ENCODE measurements at regions not wholly inside any gene's neighbourhood (a gene's known extent, or its start where the extent isn't known, plus 50 kb on each side); places are given as distances from the start of the nearest gene placed in this dataset.
A peak's percentile ranks its signal among the peaks of the same experiment; 100 is the strongest.

DNA sequence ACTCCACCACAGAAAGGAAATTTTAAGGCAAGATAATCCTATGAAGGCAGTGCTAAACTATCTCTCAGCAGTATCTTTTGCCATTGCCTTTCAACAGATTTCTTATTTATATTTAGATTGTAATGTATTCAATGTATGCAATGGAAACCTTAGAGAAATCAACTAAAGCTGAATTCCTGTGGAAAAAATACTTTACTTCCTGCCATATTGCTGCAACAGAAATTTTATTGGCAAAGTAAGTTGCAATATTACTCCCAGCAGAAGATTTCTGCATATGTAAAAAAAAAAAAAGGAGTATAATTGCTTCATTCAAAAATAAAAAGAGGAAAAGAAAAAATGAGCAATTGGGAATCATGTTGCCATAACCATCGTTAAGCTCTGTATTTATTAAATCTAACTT lies 454.6 kb upstream of the CD180 start:
- POLR2A ChIA-PET: no interaction called here
- Histone ChIP-seq H3K4me1 (ENCODE audit: insufficient read depth, low read length) (no peaks in the 10 kb centered on the region), H3K4me3 (ENCODE audit: low read length) (no peak overlapping the region), H3K9me3 (ENCODE audit: low read length) (no peaks in the 10 kb centered on the region), H3K27me3 (ENCODE audit: insufficient read depth, low read length, poor library complexity, severe bottlenecking) (no peaks in the 10 kb centered on the region), H3K27ac (ENCODE audit: low read depth, low read length) (no peak overlapping the region), H3K36me3 (ENCODE audit: insufficient read depth, low read length) (no peaks in the 10 kb centered on the region)
- peaks cover 3 to 17% of the 10 kb centered on the region in 2 donors for H3K27me3 Mint-ChIP-seq
- CTCF ChIA-PET: no interaction called here
- DNase-seq: no peak
- H3K9me3 Mint-ChIP-seq: no peaks in the 10 kb centered on the region
- H3K4me3 Mint-ChIP-seq: no peak overlapping the region
- H3K4me1 Mint-ChIP-seq: peaks cover 5 to 9% (median 9%) of the 10 kb centered on the region in 3 donors
- H3K36me3 Mint-ChIP-seq: peaks cover 0 to 7% (median 0%) of the 10 kb centered on the region in 3 donors
- H3K27ac Mint-ChIP-seq: peak overlapping the region in 1 of 8 donors; percentile 58

GRCh38 chr5:67648201-67648671 lies 451.6 kb upstream of the CD180 start:
- H3K9me3 ChIP-seq (ENCODE audit: low read length): no peaks in the 10 kb centered on the region
- H3K4me3 ChIP-seq (ENCODE audit: low read length): no peak overlapping the region
- Mint-ChIP-seq H3K9me3 (peaks cover 0 to 12% (median 10%) of the 10 kb centered on the region in 5 donors), H3K27me3 (peaks cover 3 to 17% of the 10 kb centered on the region in 2 donors), H3K4me3 (no peak overlapping the region), H3K27ac (no peak overlapping the region), H3K4me1 (peaks cover 8 to 12% (median 11%) of the 10 kb centered on the region in 3 donors), H3K36me3 (peaks cover 0 to 13% (median 0%) of the 10 kb centered on the region in 3 donors)
- ChIA-PET POLR2A (no interaction called here), CTCF (no interaction called here)
- no peak overlapping the region for H3K27ac ChIP-seq (ENCODE audit: low read depth, low read length)
- H3K27me3 ChIP-seq (ENCODE audit: insufficient read depth, low read length, poor library complexity, severe bottlenecking): no peaks in the 10 kb centered on the region
- no peak for DNase-seq
- no peaks in the 10 kb centered on the region for H3K4me1 ChIP-seq (ENCODE audit: insufficient read depth, low read length)
- H3K36me3 ChIP-seq (ENCODE audit: insufficient read depth, low read length): no peaks in the 10 kb centered on the region

DNA sequence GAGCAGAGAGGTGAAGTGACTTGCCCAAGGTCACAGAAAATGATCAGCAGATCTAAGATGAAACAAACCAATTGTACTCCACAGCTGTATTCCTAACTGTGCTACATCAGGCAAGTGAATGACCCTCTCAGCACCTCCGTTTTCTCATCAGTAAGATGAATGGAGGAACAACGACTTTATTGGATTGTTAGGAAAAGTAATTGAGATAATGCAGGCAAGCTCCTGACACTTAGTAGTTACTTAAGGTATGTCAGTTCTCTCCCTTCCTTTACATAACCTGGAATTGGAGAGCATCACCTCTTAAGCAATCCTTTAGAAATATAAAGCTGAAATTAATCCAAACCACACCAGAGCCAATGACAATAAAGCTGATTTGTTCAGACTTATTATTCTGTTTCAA lies 451.2 kb upstream of the CD180 start:
- H3K9me3 Mint-ChIP-seq: peaks cover 0 to 12% (median 10%) of the 10 kb centered on the region in 5 donors

GRCh38 chr5:67644221-67644920 lies 447.8 kb upstream of the CD180 start:
- Histone ChIP-seq H3K27ac (ENCODE audit: low read depth, low read length) (no peak overlapping the region), H3K4me3 (ENCODE audit: low read length) (no peak overlapping the region), H3K27me3 (ENCODE audit: insufficient read depth, low read length, poor library complexity, severe bottlenecking) (no peaks in the 10 kb centered on the region), H3K4me1 (ENCODE audit: insufficient read depth, low read length) (no peaks in the 10 kb centered on the region), H3K9me3 (ENCODE audit: low read length) (no peaks in the 10 kb centered on the region), H3K36me3 (ENCODE audit: insufficient read depth, low read length) (no peaks in the 10 kb centered on the region)
- no peak overlapping the region for H3K27ac Mint-ChIP-seq
- H3K36me3 Mint-ChIP-seq: peaks cover 0 to 11% (median 0%) of the 10 kb centered on the region in 3 donors
- no peak for DNase-seq
- H3K27me3 Mint-ChIP-seq: peaks cover 3 to 6% of the 10 kb centered on the region in 2 donors
- POLR2A ChIA-PET: no interaction called here
- peaks cover 8 to 12% (median 11%) of the 10 kb centered on the region in 3 donors for H3K4me1 Mint-ChIP-seq
- H3K4me3 Mint-ChIP-seq: no peak overlapping the region
- H3K9me3 Mint-ChIP-seq: peaks cover 0 to 12% (median 10%) of the 10 kb centered on the region in 5 donors
- CTCF ChIA-PET: no interaction called here

More for the DNA sequence above, 451.2 kb upstream of the CD180 start:
- peaks cover 3 to 17% of the 10 kb centered on the region in 2 donors for H3K27me3 Mint-ChIP-seq
- peaks cover 8 to 12% (median 11%) of the 10 kb centered on the region in 3 donors for H3K4me1 Mint-ChIP-seq
- Histone ChIP-seq H3K27ac (ENCODE audit: low read depth, low read length) (no peak overlapping the region), H3K27me3 (ENCODE audit: insufficient read depth, low read length, poor library complexity, severe bottlenecking) (no peaks in the 10 kb centered on the region), H3K4me3 (ENCODE audit: low read length) (no peak overlapping the region), H3K9me3 (ENCODE audit: low read length) (no peaks in the 10 kb centered on the region), H3K4me1 (ENCODE audit: insufficient read depth, low read length) (no peaks in the 10 kb centered on the region), H3K36me3 (ENCODE audit: insufficient read depth, low read length) (no peaks in the 10 kb centered on the region)
- H3K4me3 Mint-ChIP-seq: no peak overlapping the region
- ChIA-PET POLR2A (no interaction called here), CTCF (no interaction called here)
- H3K27ac Mint-ChIP-seq: no peak overlapping the region
- H3K36me3 Mint-ChIP-seq: peaks cover 0 to 13% (median 0%) of the 10 kb centered on the region in 3 donors
- no peak for DNase-seq

DNA sequence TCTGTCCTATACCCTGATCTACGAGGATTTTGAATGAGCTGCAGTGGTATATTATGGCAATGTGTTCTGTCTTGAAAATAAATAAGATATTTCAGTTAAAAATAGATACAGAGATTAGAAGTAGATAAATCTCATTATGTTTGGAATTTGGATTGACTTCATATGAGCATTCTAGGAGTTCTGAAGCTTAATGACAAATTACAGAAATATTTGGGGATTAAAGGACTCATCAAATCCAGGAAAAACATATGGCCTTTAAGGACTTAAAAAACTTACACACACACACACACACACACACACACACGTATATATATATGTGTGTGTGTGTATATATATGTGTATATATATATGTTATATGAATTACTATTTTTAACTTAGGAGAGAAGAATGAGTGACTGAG lies 446.9 kb upstream of the CD180 start:
- ChIA-PET CTCF (no interaction called here), POLR2A (no interaction called here)
- no peak overlapping the region for H3K4me3 ChIP-seq (ENCODE audit: low read length)
- H3K27ac Mint-ChIP-seq: no peak overlapping the region
- H3K27me3 ChIP-seq (ENCODE audit: insufficient read depth, low read length, poor library complexity, severe bottlenecking): no peaks in the 10 kb centered on the region
- peaks cover 3 to 6% of the 10 kb centered on the region in 2 donors for H3K27me3 Mint-ChIP-seq
- peaks cover 0 to 12% (median 10%) of the 10 kb centered on the region in 5 donors for H3K9me3 Mint-ChIP-seq
- H3K27ac ChIP-seq (ENCODE audit: low read depth, low read length): no peak overlapping the region
- H3K9me3 ChIP-seq (ENCODE audit: low read length): no peaks in the 10 kb centered on the region
- H3K4me3 Mint-ChIP-seq: no peak overlapping the region
- no peak for DNase-seq
- peaks cover 8 to 12% (median 11%) of the 10 kb centered on the region in 3 donors for H3K4me1 Mint-ChIP-seq
- H3K36me3 ChIP-seq (ENCODE audit: insufficient read depth, low read length): no peaks in the 10 kb centered on the region
- no peaks in the 10 kb centered on the region for H3K4me1 ChIP-seq (ENCODE audit: insufficient read depth, low read length)
- peaks cover 0 to 11% (median 0%) of the 10 kb centered on the region in 3 donors for H3K36me3 Mint-ChIP-seq

- POLR2A ChIA-PET: no interaction called here
- Histone ChIP-seq H3K36me3 (ENCODE audit: insufficient read depth, low read length) (no peaks in the 10 kb centered on the region), H3K4me1 (ENCODE audit: insufficient read depth, low read length) (no peaks in the 10 kb centered on the region), H3K27me3 (ENCODE audit: insufficient read depth, low read length, poor library complexity, severe bottlenecking) (no peaks in the 10 kb centered on the region), H3K4me3 (ENCODE audit: low read length) (no peak overlapping the region), H3K9me3 (ENCODE audit: low read length) (no peaks in the 10 kb centered on the region), H3K27ac (ENCODE audit: low read depth, low read length) (no peak overlapping the region)
- Mint-ChIP-seq H3K27me3 (peaks cover 1 to 9% of the 10 kb centered on the region in 2 donors), H3K4me3 (no peak overlapping the region), H3K4me1 (no peaks in the 10 kb centered on the region), H3K9me3 (peaks cover 0 to 10% (median 7%) of the 10 kb centered on the region in 5 donors), H3K27ac (no peak overlapping the region), H3K36me3 (peaks cover 0 to 16% (median 2%) of the 10 kb centered on the region in 3 donors)
- no peak for DNase-seq
- CTCF ChIA-PET: no interaction called here
Observed at GRCh38 chr5:67639976-67640375, 443.4 kb upstream of the CD180 start.

DNA sequence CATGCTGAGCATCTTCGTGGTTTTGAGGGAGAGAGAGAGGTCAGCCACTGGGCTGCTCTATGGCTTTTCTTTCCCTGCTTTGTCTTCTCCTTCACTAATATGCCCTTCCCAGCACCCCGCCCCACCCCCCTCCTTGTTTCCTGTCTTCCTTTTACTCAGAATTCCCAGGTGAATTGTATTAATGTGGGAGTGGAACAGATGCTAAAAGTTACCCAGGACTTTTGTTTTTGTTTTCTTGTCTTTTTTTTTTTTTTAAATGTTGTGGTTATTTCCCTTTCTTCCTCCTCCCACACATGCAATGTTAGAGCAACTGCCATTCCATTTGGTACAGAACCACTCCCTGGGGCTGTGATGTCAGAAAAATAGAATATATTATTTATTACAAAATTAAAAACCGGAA lies 442.7 kb upstream of the CD180 start:
- Mint-ChIP-seq H3K27me3 (peaks cover 1 to 16% of the 10 kb centered on the region in 2 donors), H3K9me3 (peaks cover under 1 to 9% (median 4%) of the 10 kb centered on the region in 5 donors), H3K27ac (no peak overlapping the region), H3K36me3 (peaks cover 0 to 16% (median 5%) of the 10 kb centered on the region in 3 donors), H3K4me1 (no peaks in the 10 kb centered on the region), H3K4me3 (no peak overlapping the region)
- H3K36me3 ChIP-seq (ENCODE audit: insufficient read depth, low read length): no peaks in the 10 kb centered on the region
- POLR2A ChIA-PET: no interaction called here
- no peak overlapping the region for H3K27ac ChIP-seq (ENCODE audit: low read depth, low read length)
- H3K4me3 ChIP-seq (ENCODE audit: low read length): no peak overlapping the region
- no peak for DNase-seq
- CTCF ChIA-PET: no interaction called here
- H3K9me3 ChIP-seq (ENCODE audit: low read length): no peaks in the 10 kb centered on the region
- H3K4me1 ChIP-seq (ENCODE audit: insufficient read depth, low read length): no peaks in the 10 kb centered on the region
- no peaks in the 10 kb centered on the region for H3K27me3 ChIP-seq (ENCODE audit: insufficient read depth, low read length, poor library complexity, severe bottlenecking)

DNA sequence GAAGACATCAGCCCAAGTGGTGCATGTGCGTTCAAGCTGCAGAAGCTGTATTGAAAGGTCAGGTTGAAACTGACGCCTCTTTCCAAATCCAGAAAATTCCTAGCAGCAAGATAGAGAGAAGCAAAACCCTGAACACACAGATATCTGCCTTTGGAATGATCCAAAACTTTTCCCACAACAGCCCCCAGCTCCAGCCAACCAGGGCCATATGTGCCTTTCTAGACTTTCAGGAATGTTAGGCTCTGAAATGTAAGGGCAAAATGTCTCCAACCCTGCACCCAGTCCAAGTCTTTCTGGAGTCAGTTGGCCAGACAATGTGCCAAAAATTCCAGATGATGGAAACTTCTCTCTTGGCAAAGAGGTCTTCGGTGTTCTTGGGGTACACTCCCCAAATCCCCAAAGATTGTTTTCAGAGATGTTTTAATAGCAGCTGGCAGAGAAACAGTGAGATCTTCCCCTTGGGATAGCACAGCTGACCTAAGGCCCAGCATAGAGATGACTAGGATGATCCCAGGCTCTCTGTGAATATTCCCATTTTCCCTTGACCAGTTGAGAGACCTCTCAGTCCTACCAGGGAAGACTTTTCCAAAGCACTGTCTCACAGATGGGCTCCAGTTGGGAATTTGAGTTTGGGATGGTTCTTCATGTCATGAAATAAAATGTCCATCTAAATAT lies 440.4 kb upstream of the CD180 start:
- Histone ChIP-seq H3K27ac (ENCODE audit: low read depth, low read length) (no peak overlapping the region), H3K4me3 (ENCODE audit: low read length) (no peak overlapping the region), H3K27me3 (ENCODE audit: insufficient read depth, low read length, poor library complexity, severe bottlenecking) (no peaks in the 10 kb centered on the region), H3K4me1 (ENCODE audit: insufficient read depth, low read length) (no peaks in the 10 kb centered on the region), H3K36me3 (ENCODE audit: insufficient read depth, low read length) (no peaks in the 10 kb centered on the region), H3K9me3 (ENCODE audit: low read length) (no peaks in the 10 kb centered on the region)
- H3K9me3 Mint-ChIP-seq: peaks cover 0 to 9% (median 5%) of the 10 kb centered on the region in 5 donors
- CTCF ChIA-PET: no interaction called here
- H3K27me3 Mint-ChIP-seq: peaks cover 1 to 27% of the 10 kb centered on the region in 2 donors
- no peak overlapping the region for H3K27ac Mint-ChIP-seq
- H3K4me3 Mint-ChIP-seq: no peak overlapping the region
- H3K36me3 Mint-ChIP-seq: peaks cover 0 to 22% (median 5%) of the 10 kb centered on the region in 3 donors
- no peaks in the 10 kb centered on the region for H3K4me1 Mint-ChIP-seq
- POLR2A ChIA-PET: no interaction called here
- no peak for DNase-seq

Data from CD8-positive, alpha-beta memory T cell (primary cell).